Upper lobe of right lung (tissue), 1 donor: ENCODE measurements at regions not wholly inside any gene's neighbourhood (a gene's known extent, or its start where the extent isn't known, plus 50 kb on each side); places are given as distances from the start of the nearest gene placed in this dataset.

ENCODE experiments used
- ATAC-seq: fragments of 200-7000 bp; cut with Tn5 transposase; one replicate; pipeline ENCODE4 v1.9.1; 2020; ENCODE audit warnings: mild to moderate bottlenecking, moderate library complexity
- DNase-seq: peaks from one replicate; pipeline ENCODE4 v3.0.0-alpha.2; 2020
- H3K27ac ChIP-seq: fragments of 200-600 bp; one replicate; pipeline ENCODE4 v1.8.0; 2022
- H3K27me3 ChIP-seq: fragments of 200-600 bp; one replicate; pipeline ENCODE4 v1.8.0; 2022; ENCODE audit warnings: mild to moderate bottlenecking
- H3K36me3 ChIP-seq: fragments of 200-600 bp; one replicate; pipeline ENCODE4 v1.8.0; 2022
- H3K4me1 ChIP-seq: fragments of 200-600 bp; one replicate; pipeline ENCODE4 v1.8.0; 2022
- H3K4me3 ChIP-seq: fragments of 200-600 bp; one replicate; pipeline ENCODE4 v1.8.0; 2022; ENCODE audit warnings: mild to moderate bottlenecking
- H3K9me3 ChIP-seq: fragments of 200-600 bp; one replicate; pipeline ENCODE4 v1.8.0; 2022
- CTCF ChIP-seq: fragments of 200-600 bp; IDR thresholded peaks from one replicate; pipeline ENCODE4 v1.8.0; 2022; ENCODE audit warnings: antibody characterized with exemption
- intact Hi-C: fragments of 100-400 bp; cut with DNase I; formaldehyde crosslinking; loops from one replicate; pipeline ENCODE4 v1.11.0; 2022
- donor health status: DM: no; HTN: yes; CAD: no; lungs with severe emphysema.

- TF ChIP-seq CTCF: no peak
- Histone ChIP-seq H3K4me1 (no peaks in the 10 kb centered on the region), H3K27ac (no peak overlapping the region), H3K36me3 (no peaks in the 10 kb centered on the region), H3K27me3 (no peaks in the 10 kb centered on the region), H3K9me3 (no peaks in the 10 kb centered on the region), H3K4me3 (no peak overlapping the region)
- intact Hi-C loops: no loop called here
- ATAC-seq: no peak
- DNase-seq: no peak
These were observed 390.3 kb upstream of the DPH6 start for GRCh38 chr15:35936284-35936683.

- DNase-seq: no peak
These were observed 391.4 kb upstream of the DPH6 start for GRCh38 chr15:35937380-35937779.

GRCh38 chr15:35944945-35945585 lies 399.1 kb upstream of the DPH6 start:
- Histone ChIP-seq H3K4me1 (no peaks in the 10 kb centered on the region), H3K36me3 (no peaks in the 10 kb centered on the region), H3K27me3 (no peaks in the 10 kb centered on the region), H3K4me3 (no peak overlapping the region), H3K9me3 (no peaks in the 10 kb centered on the region), H3K27ac (no peak overlapping the region)
- ATAC-seq (no peak), DNase-seq (no peak)
- TF ChIP-seq CTCF: no peak
- intact Hi-C loops: no loop called here

More at GRCh38 chr15:35937380-35937779, 391.4 kb upstream of the DPH6 start:
- Histone ChIP-seq H3K9me3 (no peaks in the 10 kb centered on the region), H3K27ac (no peak overlapping the region), H3K4me1 (no peaks in the 10 kb centered on the region), H3K27me3 (no peaks in the 10 kb centered on the region), H3K36me3 (no peaks in the 10 kb centered on the region), H3K4me3 (no peak overlapping the region)
- no peak for TF ChIP-seq CTCF
- intact Hi-C loops: no loop called here
- no peak for ATAC-seq

GRCh38 chr15:35953424-35953823 lies 407.5 kb upstream of the DPH6 start:
- no peaks in the 10 kb centered on the region for H3K4me1 ChIP-seq
- H3K9me3 ChIP-seq: no peaks in the 10 kb centered on the region
- H3K4me3 ChIP-seq: no peak overlapping the region
- no peak for DNase-seq
- H3K27ac ChIP-seq: no peak overlapping the region
- H3K36me3 ChIP-seq: no peaks in the 10 kb centered on the region
- TF ChIP-seq CTCF: no peak
- H3K27me3 ChIP-seq: no peaks in the 10 kb centered on the region
- no peak for ATAC-seq
- intact Hi-C loops: no loop called here

- H3K36me3 ChIP-seq: no peaks in the 10 kb centered on the region
- ATAC-seq (no peak), DNase-seq (no peak)
- no peaks in the 10 kb centered on the region for H3K4me1 ChIP-seq
- no peak overlapping the region for H3K27ac ChIP-seq
- no peaks in the 10 kb centered on the region for H3K27me3 ChIP-seq
- H3K4me3 ChIP-seq: no peak overlapping the region
- no peaks in the 10 kb centered on the region for H3K9me3 ChIP-seq
- intact Hi-C loops: no loop called here
- no peak for TF ChIP-seq CTCF
These were observed 410.1 kb upstream of the DPH6 start for GRCh38 chr15:35956056-35956455.

- no peak for ATAC-seq
- no peak for DNase-seq
- Histone ChIP-seq H3K27me3 (no peaks in the 10 kb centered on the region), H3K4me3 (no peak overlapping the region), H3K4me1 (no peaks in the 10 kb centered on the region), H3K36me3 (no peaks in the 10 kb centered on the region), H3K9me3 (no peaks in the 10 kb centered on the region), H3K27ac (no peak overlapping the region)
- intact Hi-C loops: no loop called here
- TF ChIP-seq CTCF: no peak
These were observed 412.1 kb upstream of the DPH6 start for GRCh38 chr15:35958021-35958420.
